ENCODE measurements at regions not wholly inside any gene's neighbourhood (a gene's known extent, or its start where the extent isn't known, plus 50 kb on each side); places are given as distances from the start of the nearest gene placed in this dataset.

DNA sequence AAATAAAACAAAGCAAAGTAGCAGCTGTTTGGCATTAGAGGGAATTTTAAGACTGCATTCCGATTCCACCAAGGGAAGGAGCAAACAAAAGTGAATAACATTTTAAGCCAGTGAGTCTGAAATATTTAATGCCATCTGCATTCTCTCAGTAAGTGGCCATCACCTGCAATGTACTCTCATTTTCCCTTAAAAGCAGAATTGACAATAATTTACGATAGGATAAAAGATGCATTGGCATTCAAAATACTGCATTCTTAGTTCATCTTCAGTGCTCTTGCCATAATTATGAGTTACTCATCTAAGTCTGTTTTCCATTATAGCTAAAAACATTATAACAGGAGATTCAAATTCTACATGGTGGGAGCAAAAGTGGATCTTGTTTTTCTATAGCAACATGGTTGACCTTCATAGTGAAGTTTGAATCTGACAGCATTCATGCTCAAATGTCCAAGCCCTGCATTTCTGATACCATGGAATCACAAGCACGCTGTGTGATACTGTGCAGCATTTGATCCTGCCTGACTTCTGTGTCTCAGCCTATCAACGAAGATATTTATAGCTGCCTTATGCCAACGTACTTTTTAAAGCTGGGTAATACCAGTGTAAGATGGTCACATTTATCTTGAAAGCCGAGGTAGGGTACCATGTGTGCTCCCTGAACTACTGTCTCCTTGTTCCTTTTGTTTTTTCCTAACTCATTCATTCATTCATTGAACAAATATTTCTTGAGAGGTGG, 355.3 kb upstream of the IGFBP7 start:
- Histone ChIP-seq H3K27ac (ENCODE audit: low read depth in 1 of 3, low read length in 2 of 3) (no peak overlapping the region), H3K4me1 (ENCODE audit: control insufficient read depth in 3 of 3, insufficient read depth in 2 of 3, low read depth in 1 of 3, low read length in 2 of 3) (no peaks in the 10 kb centered on the region), H3K4me3 (ENCODE audit: low read depth in 1 of 3, low read length in 3 of 3) (no peak overlapping the region), H3K36me3 (ENCODE audit: control insufficient read depth in 3 of 3, insufficient read depth in 2 of 3, low read depth in 1 of 3, low read length in 3 of 3) (no peaks in the 10 kb centered on the region), H3K9me3 (ENCODE audit: control insufficient read depth in 2 of 2, insufficient read depth in 1 of 2, low read depth in 1 of 2, low read length in 1 of 2) (no peaks in the 10 kb centered on the region), H3K27me3 (ENCODE audit: control insufficient read depth in 3 of 3, insufficient read depth in 3 of 3, low read length in 3 of 3) (no peaks in the 10 kb centered on the region)
- WGBS, 3 donors: 57 to 73% (median 59%) methylated on average over 6 of the region's 6 CpGs
- FAIRE-seq: no peak
- DNase-seq: no peak

DNA sequence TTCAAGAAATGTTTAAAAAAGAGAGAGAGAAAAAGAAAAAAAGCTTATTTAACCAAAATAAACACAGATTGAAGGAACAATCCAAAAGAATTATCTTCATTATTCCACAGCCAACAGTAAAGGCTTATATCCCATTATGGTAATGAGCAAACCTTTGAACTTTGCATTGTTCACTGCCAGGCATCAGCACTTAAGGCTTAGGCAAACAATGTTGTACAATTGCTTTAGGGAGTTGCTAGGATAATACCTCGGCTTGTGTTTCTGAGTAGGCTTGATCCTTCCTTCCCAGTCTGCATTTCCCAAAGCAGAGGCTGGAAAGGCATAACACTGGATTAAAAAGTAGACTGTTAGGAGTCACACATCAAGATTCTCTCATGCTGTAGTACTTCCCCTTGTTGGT, 352.7 kb upstream of the IGFBP7 start:
- 9 to 21% (median 20%) methylated on average over 1 of the region's 1 CpG for WGBS, 3 donors
- Histone ChIP-seq H3K4me3 (ENCODE audit: low read depth in 1 of 3, low read length in 3 of 3) (no peak overlapping the region), H3K27me3 (ENCODE audit: control insufficient read depth in 3 of 3, insufficient read depth in 3 of 3, low read length in 3 of 3) (no peaks in the 10 kb centered on the region), H3K9me3 (ENCODE audit: control insufficient read depth in 2 of 2, insufficient read depth in 1 of 2, low read depth in 1 of 2, low read length in 1 of 2) (no peaks in the 10 kb centered on the region), H3K27ac (ENCODE audit: low read depth in 1 of 3, low read length in 2 of 3) (no peak overlapping the region), H3K36me3 (ENCODE audit: control insufficient read depth in 3 of 3, insufficient read depth in 2 of 3, low read depth in 1 of 3, low read length in 3 of 3) (no peaks in the 10 kb centered on the region), H3K4me1 (ENCODE audit: control insufficient read depth in 3 of 3, insufficient read depth in 2 of 3, low read depth in 1 of 3, low read length in 2 of 3) (no peaks in the 10 kb centered on the region)
- no peak for FAIRE-seq
- peak; percentile 13 to 36 for DNase-seq

- DNase-seq (no peak), FAIRE-seq (no peak)
- 16 to 46% (median 17%) methylated on average over 1 of the region's 1 CpG for WGBS, 3 donors
- no peaks in the 10 kb centered on the region for H3K4me1 ChIP-seq (ENCODE audit: control insufficient read depth in 3 of 3, insufficient read depth in 2 of 3, low read depth in 1 of 3, low read length in 2 of 3)
- H3K27ac ChIP-seq (ENCODE audit: low read depth in 1 of 3, low read length in 2 of 3): no peak overlapping the region
- no peaks in the 10 kb centered on the region for H3K27me3 ChIP-seq (ENCODE audit: control insufficient read depth in 3 of 3, insufficient read depth in 3 of 3, low read length in 3 of 3)
- H3K9me3 ChIP-seq (ENCODE audit: control insufficient read depth in 2 of 2, insufficient read depth in 1 of 2, low read depth in 1 of 2, low read length in 1 of 2): no peaks in the 10 kb centered on the region
- no peaks in the 10 kb centered on the region for H3K36me3 ChIP-seq (ENCODE audit: control insufficient read depth in 3 of 3, insufficient read depth in 2 of 3, low read depth in 1 of 3, low read length in 3 of 3)
- H3K4me3 ChIP-seq (ENCODE audit: low read depth in 1 of 3, low read length in 3 of 3): no peak overlapping the region
Measured at GRCh38 chr4:57460967-57461366, 350.8 kb upstream of the IGFBP7 start.

- Histone ChIP-seq H3K36me3 (ENCODE audit: control insufficient read depth in 3 of 3, insufficient read depth in 2 of 3, low read depth in 1 of 3, low read length in 3 of 3) (no peaks in the 10 kb centered on the region), H3K27me3 (ENCODE audit: control insufficient read depth in 3 of 3, insufficient read depth in 3 of 3, low read length in 3 of 3) (no peaks in the 10 kb centered on the region), H3K4me3 (ENCODE audit: low read depth in 1 of 3, low read length in 3 of 3) (no peak overlapping the region), H3K4me1 (ENCODE audit: control insufficient read depth in 3 of 3, insufficient read depth in 2 of 3, low read depth in 1 of 3, low read length in 2 of 3) (no peaks in the 10 kb centered on the region), H3K27ac (ENCODE audit: low read depth in 1 of 3, low read length in 2 of 3) (no peak overlapping the region), H3K9me3 (ENCODE audit: control insufficient read depth in 2 of 2, insufficient read depth in 1 of 2, low read depth in 1 of 2, low read length in 1 of 2) (peaks cover 0 to 8% of the 10 kb centered on the region in 2 donors)
- FAIRE-seq (no peak), DNase-seq (no peak)
- WGBS, 3 donors: 36 to 45% (median 42%) methylated on average over 2 of the region's 2 CpGs
Measured at GRCh38 chr4:57448901-57449300, 338.7 kb upstream of the IGFBP7 start.

GRCh38 chr4:57448452-57448851, 338.3 kb upstream of the IGFBP7 start:
- no peaks in the 10 kb centered on the region for H3K27me3 ChIP-seq (ENCODE audit: control insufficient read depth in 3 of 3, insufficient read depth in 3 of 3, low read length in 3 of 3)
- DNase-seq (no peak), FAIRE-seq (no peak)
- no peak overlapping the region for H3K4me3 ChIP-seq (ENCODE audit: low read depth in 1 of 3, low read length in 3 of 3)
- H3K27ac ChIP-seq (ENCODE audit: low read depth in 1 of 3, low read length in 2 of 3): no peak overlapping the region
- H3K9me3 ChIP-seq (ENCODE audit: control insufficient read depth in 2 of 2, insufficient read depth in 1 of 2, low read depth in 1 of 2, low read length in 1 of 2): peaks cover 0 to 4% of the 10 kb centered on the region in 2 donors
- WGBS, 3 donors: 75 to 86% (median 78%) methylated on average over 4 of the region's 4 CpGs
- no peaks in the 10 kb centered on the region for H3K36me3 ChIP-seq (ENCODE audit: control insufficient read depth in 3 of 3, insufficient read depth in 2 of 3, low read depth in 1 of 3, low read length in 3 of 3)
- no peaks in the 10 kb centered on the region for H3K4me1 ChIP-seq (ENCODE audit: control insufficient read depth in 3 of 3, insufficient read depth in 2 of 3, low read depth in 1 of 3, low read length in 2 of 3)

- H3K4me3 ChIP-seq (ENCODE audit: low read depth in 1 of 3, low read length in 3 of 3): no peak overlapping the region
- H3K36me3 ChIP-seq (ENCODE audit: control insufficient read depth in 3 of 3, insufficient read depth in 2 of 3, low read depth in 1 of 3, low read length in 3 of 3): no peaks in the 10 kb centered on the region
- H3K4me1 ChIP-seq (ENCODE audit: control insufficient read depth in 3 of 3, insufficient read depth in 2 of 3, low read depth in 1 of 3, low read length in 2 of 3): no peaks in the 10 kb centered on the region
- no peaks in the 10 kb centered on the region for H3K27me3 ChIP-seq (ENCODE audit: control insufficient read depth in 3 of 3, insufficient read depth in 3 of 3, low read length in 3 of 3)
- no peak for DNase-seq
- H3K27ac ChIP-seq (ENCODE audit: low read depth in 1 of 3, low read length in 2 of 3): no peak overlapping the region
- FAIRE-seq: no peak
- peaks cover 0 to 3% of the 10 kb centered on the region in 2 donors for H3K9me3 ChIP-seq (ENCODE audit: control insufficient read depth in 2 of 2, insufficient read depth in 1 of 2, low read depth in 1 of 2, low read length in 1 of 2)
- WGBS, 3 donors: 79 to 86% (median 79%) methylated on average over 3 of the region's 3 CpGs
Measured at GRCh38 chr4:57446266-57446665, 336.1 kb upstream of the IGFBP7 start.

DNA sequence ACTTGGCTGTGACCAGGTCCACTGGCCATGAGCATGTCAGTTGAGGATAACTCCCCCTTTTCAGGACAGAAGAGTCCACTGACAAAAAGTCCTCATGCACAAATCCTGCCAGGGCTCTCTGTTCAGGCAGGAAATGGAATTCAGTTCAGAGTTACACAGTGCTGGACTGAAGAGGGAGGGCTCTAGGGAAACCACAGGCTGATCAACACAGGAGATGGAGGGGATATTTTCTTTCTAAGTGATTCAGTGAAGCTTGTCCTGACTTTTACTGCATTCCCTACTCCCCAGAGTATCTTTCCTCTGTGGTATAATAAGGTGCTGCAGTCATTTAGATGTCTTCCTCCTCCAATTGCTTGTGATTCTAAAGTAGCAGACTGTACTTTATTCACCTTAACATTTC, 335.5 kb upstream of the IGFBP7 start:
- Histone ChIP-seq H3K4me3 (ENCODE audit: low read depth in 1 of 3, low read length in 3 of 3) (no peak overlapping the region), H3K4me1 (ENCODE audit: control insufficient read depth in 3 of 3, insufficient read depth in 2 of 3, low read depth in 1 of 3, low read length in 2 of 3) (no peaks in the 10 kb centered on the region), H3K27me3 (ENCODE audit: control insufficient read depth in 3 of 3, insufficient read depth in 3 of 3, low read length in 3 of 3) (no peaks in the 10 kb centered on the region), H3K36me3 (ENCODE audit: control insufficient read depth in 3 of 3, insufficient read depth in 2 of 3, low read depth in 1 of 3, low read length in 3 of 3) (no peaks in the 10 kb centered on the region), H3K27ac (ENCODE audit: low read depth in 1 of 3, low read length in 2 of 3) (no peak overlapping the region), H3K9me3 (ENCODE audit: control insufficient read depth in 2 of 2, insufficient read depth in 1 of 2, low read depth in 1 of 2, low read length in 1 of 2) (peaks cover 0 to 3% of the 10 kb centered on the region in 2 donors)
- no peak for DNase-seq
- FAIRE-seq: no peak

- no peak for DNase-seq
Measured at GRCh38 chr4:57444671-57445070, 334.5 kb upstream of the IGFBP7 start.

GRCh38 chr4:57443787-57444186, 333.6 kb upstream of the IGFBP7 start:
- Histone ChIP-seq H3K4me3 (ENCODE audit: low read depth in 1 of 3, low read length in 3 of 3) (no peak overlapping the region), H3K9me3 (ENCODE audit: control insufficient read depth in 2 of 2, insufficient read depth in 1 of 2, low read depth in 1 of 2, low read length in 1 of 2) (no peaks in the 10 kb centered on the region), H3K27me3 (ENCODE audit: control insufficient read depth in 3 of 3, insufficient read depth in 3 of 3, low read length in 3 of 3) (no peaks in the 10 kb centered on the region), H3K36me3 (ENCODE audit: control insufficient read depth in 3 of 3, insufficient read depth in 2 of 3, low read depth in 1 of 3, low read length in 3 of 3) (no peaks in the 10 kb centered on the region), H3K4me1 (ENCODE audit: control insufficient read depth in 3 of 3, insufficient read depth in 2 of 3, low read depth in 1 of 3, low read length in 2 of 3) (no peaks in the 10 kb centered on the region), H3K27ac (ENCODE audit: low read depth in 1 of 3, low read length in 2 of 3) (no peak overlapping the region)
- DNase-seq (no peak), FAIRE-seq (no peak)
- 77 to 91% (median 79%) methylated on average over 2 of the region's 2 CpGs for WGBS, 3 donors

More at GRCh38 chr4:57444671-57445070, 334.5 kb upstream of the IGFBP7 start:
- no peak for FAIRE-seq
- H3K4me3 ChIP-seq (ENCODE audit: low read depth in 1 of 3, low read length in 3 of 3): no peak overlapping the region
- no peaks in the 10 kb centered on the region for H3K9me3 ChIP-seq (ENCODE audit: control insufficient read depth in 2 of 2, insufficient read depth in 1 of 2, low read depth in 1 of 2, low read length in 1 of 2)
- 61 to 74% (median 69%) methylated on average over 4 of the region's 4 CpGs for WGBS, 3 donors
- no peak overlapping the region for H3K27ac ChIP-seq (ENCODE audit: low read depth in 1 of 3, low read length in 2 of 3)
- H3K4me1 ChIP-seq (ENCODE audit: control insufficient read depth in 3 of 3, insufficient read depth in 2 of 3, low read depth in 1 of 3, low read length in 2 of 3): no peaks in the 10 kb centered on the region
- no peaks in the 10 kb centered on the region for H3K36me3 ChIP-seq (ENCODE audit: control insufficient read depth in 3 of 3, insufficient read depth in 2 of 3, low read depth in 1 of 3, low read length in 3 of 3)
- H3K27me3 ChIP-seq (ENCODE audit: control insufficient read depth in 3 of 3, insufficient read depth in 3 of 3, low read length in 3 of 3): no peaks in the 10 kb centered on the region

Measured in small intestine (tissue), 7 donors.